ENCODE measurements at regions not wholly inside any gene's neighbourhood (a gene's known extent, or its start where the extent isn't known, plus 50 kb on each side); places are given as distances from the start of the nearest gene placed in this dataset.

- no peaks in the 10 kb centered on the region for H3K36me3 ChIP-seq
- peaks cover 0 to 7% (median 0%) of the 10 kb centered on the region in 3 donors for H3K4me1 ChIP-seq
- no peaks in the 10 kb centered on the region for H3K9me3 ChIP-seq
- H3K4me3 ChIP-seq, result no peak overlapping the region
- H3K27me3 ChIP-seq, result no peaks in the 10 kb centered on the region
- TF ChIP-seq POLR2A (IDR thresholded peaks at IDR 0.05) (no peak), EP300 (IDR thresholded peaks at IDR 0.05) (no peak), CTCF (IDR thresholded peaks at IDR 0.05) (no peak)
- H3K27ac ChIP-seq, result no peak overlapping the region
- ATAC-seq, result no peak
Measured at GRCh38 chr2:30375915-30376314, 71.1 kb upstream of the LCLAT1 start.

DNA sequence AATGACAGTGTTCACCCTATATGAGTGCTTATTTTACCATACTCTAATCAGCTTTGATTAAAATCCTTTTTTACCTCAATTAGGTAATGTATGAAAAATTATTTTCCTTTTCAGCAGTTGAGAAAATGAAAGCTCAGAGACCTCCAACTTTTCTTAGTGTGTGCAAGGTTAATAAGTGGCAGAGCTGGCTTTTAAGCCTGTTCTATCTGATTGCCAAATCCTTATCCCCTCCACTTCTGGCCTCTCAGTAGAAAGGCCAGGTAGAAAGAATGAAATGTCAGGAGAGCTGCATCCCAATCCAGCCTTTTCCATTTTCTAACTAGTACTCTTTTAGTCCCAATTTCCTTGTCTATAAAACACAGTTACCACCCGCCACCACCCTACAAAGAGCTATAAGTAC, 67.6 kb upstream of the LCLAT1 start:
- no peaks in the 10 kb centered on the region for H3K27me3 ChIP-seq
- 88% methylated on average over 1 of the region's 1 CpG; no CpG with 5 or more reads in 1 of the 2 donors for WGBS, 2 donors (ENCODE audit: low coverage in 1 of 2)
- no peaks in the 10 kb centered on the region for H3K4me1 ChIP-seq
- no peaks in the 10 kb centered on the region for H3K36me3 ChIP-seq
- ATAC-seq, result no peak
- TF ChIP-seq POLR2AphosphoS5 (IDR thresholded peaks at IDR 0.05) (no peak), POLR2A (IDR thresholded peaks at IDR 0.05) (no peak), EP300 (IDR thresholded peaks at IDR 0.05) (no peak), CTCF (IDR thresholded peaks at IDR 0.05) (no peak)
- H3K27ac ChIP-seq, result no peak overlapping the region
- no peaks in the 10 kb centered on the region for H3K9me3 ChIP-seq
- no peak overlapping the region for H3K4me3 ChIP-seq

DNA sequence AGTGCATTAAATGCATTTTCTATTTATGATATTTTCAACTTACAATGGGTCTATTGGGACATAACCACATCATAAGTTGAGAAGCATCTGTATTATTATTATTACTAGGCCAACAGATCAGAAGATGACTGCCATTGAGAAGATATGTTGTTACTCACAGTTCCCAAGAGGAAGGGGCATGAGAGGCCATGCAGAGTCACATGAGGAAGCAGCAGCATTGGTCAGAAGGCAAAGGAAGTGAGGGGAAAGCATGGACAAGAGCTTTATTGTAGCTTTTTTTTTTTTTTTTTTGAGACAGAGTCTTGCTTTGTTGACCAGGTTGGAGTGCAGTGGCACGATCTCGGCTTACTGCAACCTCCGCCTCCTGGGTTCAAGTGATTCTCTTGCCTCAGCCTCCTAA, 66.2 kb upstream of the LCLAT1 start:
- no peaks in the 10 kb centered on the region for H3K9me3 ChIP-seq
- H3K4me1 ChIP-seq, result no peaks in the 10 kb centered on the region
- H3K27me3 ChIP-seq, result no peaks in the 10 kb centered on the region
- no peak for ATAC-seq
- no peak overlapping the region for H3K27ac ChIP-seq
- no peaks in the 10 kb centered on the region for H3K36me3 ChIP-seq
- H3K4me3 ChIP-seq, result no peak overlapping the region
- no peak for TF ChIP-seq EP300 (IDR thresholded peaks at IDR 0.05)
- TF ChIP-seq CTCF (IDR thresholded peaks at IDR 0.05), result no peak
- TF ChIP-seq POLR2A (IDR thresholded peaks at IDR 0.05), result no peak
- TF ChIP-seq POLR2AphosphoS5 (IDR thresholded peaks at IDR 0.05), result no peak
- WGBS, 2 donors (ENCODE audit: low coverage in 1 of 2), result 88% methylated on average over 3 of the region's 3 CpGs; no CpG with 5 or more reads in 1 of the 2 donors

DNA sequence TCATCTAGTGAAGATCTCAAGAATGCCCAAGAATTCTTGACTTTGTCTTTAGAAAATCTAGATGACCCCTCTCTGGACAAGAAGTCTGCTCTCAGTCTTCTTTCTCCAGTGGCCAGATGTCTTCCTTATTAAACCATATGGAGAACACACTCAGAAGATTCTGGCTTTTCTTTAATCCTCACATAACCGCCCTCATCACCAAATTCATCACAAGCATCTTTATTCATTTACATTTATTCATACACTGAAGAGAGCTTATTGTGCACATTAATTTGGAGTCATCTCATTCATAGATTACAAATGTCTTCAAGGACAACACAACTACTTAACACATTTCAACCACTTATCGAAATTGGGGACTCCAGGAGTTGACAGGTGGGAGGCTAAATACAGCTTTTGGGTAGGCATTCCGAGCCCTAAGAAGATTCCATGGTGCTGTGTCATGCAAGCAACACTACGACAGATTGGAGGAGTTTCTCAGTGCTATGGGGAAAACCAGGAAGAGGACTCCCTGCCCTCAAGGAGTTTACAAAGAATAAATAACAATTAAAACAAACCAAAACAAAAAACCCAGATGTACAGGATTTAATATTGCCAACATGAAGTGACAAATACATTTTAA, 64.8 kb upstream of the LCLAT1 start:
- Histone ChIP-seq H3K36me3 (no peaks in the 10 kb centered on the region), H3K27ac (no peak overlapping the region), H3K9me3 (no peaks in the 10 kb centered on the region), H3K4me1 (no peaks in the 10 kb centered on the region), H3K4me3 (no peak overlapping the region), H3K27me3 (no peaks in the 10 kb centered on the region)
- TF ChIP-seq POLR2A (IDR thresholded peaks at IDR 0.05) (no peak), EP300 (IDR thresholded peaks at IDR 0.05) (no peak), CTCF (IDR thresholded peaks at IDR 0.05) (no peak), POLR2AphosphoS5 (IDR thresholded peaks at IDR 0.05) (no peak)
- WGBS, 2 donors (ENCODE audit: low coverage in 1 of 2), result 86 to 88% methylated on average over 4 of the region's 4 CpGs
- ATAC-seq, result no peak

GRCh38 chr2:30382995-30383394, 64.1 kb upstream of the LCLAT1 start:
- WGBS, 2 donors (ENCODE audit: low coverage in 1 of 2), result 89% methylated on average over 1 of the region's 1 CpG; no CpG with 5 or more reads in 1 of the 2 donors

More at GRCh38 chr2:30382995-30383394, 64.1 kb upstream of the LCLAT1 start:
- Histone ChIP-seq H3K36me3 (no peaks in the 10 kb centered on the region), H3K4me3 (no peak overlapping the region), H3K27ac (no peak overlapping the region), H3K9me3 (no peaks in the 10 kb centered on the region), H3K4me1 (no peaks in the 10 kb centered on the region), H3K27me3 (no peaks in the 10 kb centered on the region)
- no peak for ATAC-seq
- no peak for TF ChIP-seq CTCF (IDR thresholded peaks at IDR 0.05)
- TF ChIP-seq POLR2A (IDR thresholded peaks at IDR 0.05), result no peak
- no peak for TF ChIP-seq POLR2AphosphoS5 (IDR thresholded peaks at IDR 0.05)
- no peak for TF ChIP-seq EP300 (IDR thresholded peaks at IDR 0.05)
